H9 (cell line): ENCODE measurements at regions not wholly inside any gene's neighbourhood (a gene's known extent, or its start where the extent isn't known, plus 50 kb on each side); places are given as distances from the start of the nearest gene placed in this dataset.

Experiments
- DNase-seq: peaks from one replicate; pipeline ENCODE4 v3.0.0-alpha.2; 2017
- H2AFZ ChIP-seq: one replicate; pipeline ENCODE4 v1.6.1; 2013; ENCODE audit warnings: mild to moderate bottlenecking, low read length, control low read depth, moderate library complexity
- H2AK5ac ChIP-seq: 2 replicates; pipeline ENCODE4 v1.6.1; 2013; ENCODE audit warnings: low read length, control low read depth, mixed read lengths; ENCODE audit not compliant: insufficient read length
- H2BK120ac ChIP-seq: one replicate; pipeline ENCODE4 v1.6.1; 2013; ENCODE audit warnings: low read depth, mild to moderate bottlenecking, low read length, control low read depth, inconsistent platforms; ENCODE audit not compliant: poor library complexity, severe bottlenecking
- H2BK12ac ChIP-seq: 2 replicates; pipeline ENCODE4 v1.6.1; 2013; ENCODE audit warnings: low read length, control low read depth, mixed read lengths, low read depth; ENCODE audit not compliant: insufficient read length
- H2BK15ac ChIP-seq: 2 replicates; pipeline ENCODE4 v1.6.1; 2013; ENCODE audit warnings: low read depth, low read length, control low read depth
- H2BK20ac ChIP-seq: one replicate; pipeline ENCODE4 v1.6.1; 2013; ENCODE audit warnings: low read depth, mild to moderate bottlenecking, low read length, control low read depth, inconsistent platforms; ENCODE audit not compliant: poor library complexity, severe bottlenecking
- H2BK5ac ChIP-seq: 2 replicates; pipeline ENCODE4 v1.6.1; 2013; ENCODE audit warnings: low read length, control low read depth, mixed read lengths; ENCODE audit not compliant: insufficient read length
- H3K14ac ChIP-seq: 2 replicates; pipeline ENCODE4 v1.6.1; 2013; ENCODE audit warnings: low read length, control low read depth; ENCODE audit not compliant: insufficient read depth
- H3K18ac ChIP-seq: 2 replicates; pipeline ENCODE4 v1.6.1; 2013; ENCODE audit warnings: low read depth, mild to moderate bottlenecking, mixed read lengths, low read length, control low read depth; ENCODE audit not compliant: insufficient read length
- H3K23ac ChIP-seq: 2 replicates; pipeline ENCODE4 v1.6.1; 2013; ENCODE audit warnings: low read length, control low read depth, mixed read lengths, low read depth; ENCODE audit not compliant: insufficient read length
- H3K23me2 ChIP-seq: 2 replicates; pipeline ENCODE4 v1.6.1; 2013; ENCODE audit warnings: low read depth, mild to moderate bottlenecking, mixed read lengths, low read length, control low read depth; ENCODE audit not compliant: insufficient read length, poor library complexity, severe bottlenecking
- H3K27ac ChIP-seq: 2 replicates; pipeline ENCODE4 v1.5.1; 2013; ENCODE audit warnings: low read length, control low read depth, mixed read lengths, low read depth; ENCODE audit not compliant: insufficient read length
- H3K27me3 ChIP-seq: 2 replicates; pipeline ENCODE4 v1.6.1; 2013; ENCODE audit warnings: low read length, control low read depth, inconsistent platforms; ENCODE audit not compliant: insufficient read depth
- H3K4ac ChIP-seq: 2 replicates; pipeline ENCODE4 v1.6.1; 2013; ENCODE audit warnings: low read depth, mild to moderate bottlenecking, control low read depth, inconsistent platforms, low read length, moderate library complexity
- H3K4me1 ChIP-seq: 2 replicates; pipeline ENCODE4 v1.6.1; 2013; ENCODE audit warnings: low read length, control low read depth, inconsistent platforms; ENCODE audit not compliant: insufficient read depth
- H3K4me2 ChIP-seq: 2 replicates; pipeline ENCODE4 v1.6.1; 2013; ENCODE audit warnings: low read length, control low read depth, mixed read lengths; ENCODE audit not compliant: insufficient read length, insufficient read depth
- H3K56ac ChIP-seq: 2 replicates; pipeline ENCODE4 v1.6.1; 2013; ENCODE audit warnings: low read depth, mild to moderate bottlenecking, mixed read lengths, low read length, control low read depth; ENCODE audit not compliant: insufficient read length
- H3K79me1 ChIP-seq: 2 replicates; pipeline ENCODE4 v1.6.1; 2013; ENCODE audit warnings: low read depth, mild to moderate bottlenecking, moderate library complexity, low read length, control low read depth, inconsistent platforms; ENCODE audit not compliant: insufficient read depth, poor library complexity, severe bottlenecking
- H3K79me2 ChIP-seq: 2 replicates; pipeline ENCODE4 v1.6.1; 2013; ENCODE audit warnings: low read length, control low read depth, inconsistent platforms; ENCODE audit not compliant: insufficient read depth
- H3K9ac ChIP-seq: 2 replicates; pipeline ENCODE4 v1.6.1; 2013; ENCODE audit warnings: low read length, control low read depth, mixed read lengths; ENCODE audit not compliant: insufficient read length; ENCODE audit errors: extremely low read depth
- H3K9me3 ChIP-seq: one replicate; pipeline ENCODE4 v1.6.1; 2013; ENCODE audit warnings: low read depth, low read length, inconsistent platforms; ENCODE audit not compliant: control insufficient read depth
- H3T11ph ChIP-seq: one replicate; pipeline ENCODE4 v1.6.1; 2013; ENCODE audit warnings: mild to moderate bottlenecking, low read length, control low read depth, inconsistent platforms
- H4K20me1 ChIP-seq: one replicate; pipeline ENCODE4 v1.6.1; 2013; ENCODE audit not compliant: control insufficient read depth, insufficient read length, insufficient read depth
- H4K5ac ChIP-seq: 2 replicates; pipeline ENCODE4 v1.6.1; 2013; ENCODE audit warnings: low read depth, mild to moderate bottlenecking, mixed read lengths, low read length, control low read depth; ENCODE audit not compliant: insufficient read length
- H4K8ac ChIP-seq: replicated peaks from 2 replicates; pipeline ENCODE4 v1.6.1; 2013; ENCODE audit warnings: low read length, control low read depth, mixed read lengths, low read depth; ENCODE audit not compliant: insufficient read length
- H4K91ac ChIP-seq: 2 replicates; pipeline ENCODE4 v1.6.1; 2013; ENCODE audit warnings: low read depth, mild to moderate bottlenecking, moderate library complexity, mixed read lengths, low read length, control low read depth; ENCODE audit not compliant: insufficient read length
- H3K27ac Mint-ChIP-seq, 3 experiments: 2 replicates in 2 of 3; 3 replicates in 1 of 3; pipeline ENCODE4 v1.8.0; 2020 to 2021; ENCODE audit warnings: mixed read lengths in 3 of 3, mild to moderate bottlenecking in 1 of 3, moderate library complexity in 1 of 3
- H3K27me3 Mint-ChIP-seq: 2 replicates; pipeline ENCODE4 v1.8.0; 2021; ENCODE audit warnings: low read depth, mild to moderate bottlenecking, moderate library complexity, mixed read lengths
- H3K36me3 Mint-ChIP-seq, 3 experiments: 2 replicates in 2 of 3; 3 replicates in 1 of 3; pipeline ENCODE4 v1.8.0; 2020 to 2021; ENCODE audit warnings: low read depth in 3 of 3, mixed read lengths in 3 of 3; ENCODE audit not compliant: insufficient read depth in 1 of 3
- H3K4me1 Mint-ChIP-seq, 2 experiments: 2 replicates each; pipeline ENCODE4 v1.8.0; 2020; ENCODE audit warnings: mixed read lengths in 2 of 2
- H3K4me3 Mint-ChIP-seq, 2 experiments: 2 replicates in 1 of 2; 3 replicates in 1 of 2; pipeline ENCODE4 v1.8.0; 2020 to 2021; ENCODE audit warnings: mild to moderate bottlenecking in 2 of 2, mixed read lengths in 2 of 2, moderate library complexity in 1 of 2
- H3K9me3 Mint-ChIP-seq, 2 experiments: 2 replicates in 1 of 2; 3 replicates in 1 of 2; pipeline ENCODE4 v1.8.0; 2020; ENCODE audit warnings: mild to moderate bottlenecking in 2 of 2, mixed read lengths in 2 of 2, moderate library complexity in 1 of 2
- CTCF ChIP-seq: fragments of 200-600 bp; sonication (generic); conservative IDR thresholded peaks from 3 replicates; pipeline ENCODE4 v1.8.0; 2021; ENCODE audit warnings: antibody characterized with exemption, mild to moderate bottlenecking
- WGBS: extraction: QIAGEN DNeasy Blood & Tissue Kit; methylation state at CpG from one replicate; pipeline ENCODE4 v1.1.7; 2013; ENCODE audit warnings: missing lambda C conversion rate, low lambda C conversion rate, mixed read lengths; ENCODE audit not compliant: insufficient read length; ENCODE audit errors: extremely low coverage; 5-methylcytosine and 5-hydroxymethylcytosine counted together

GRCh38 chr9:103707181-103707580, 386.9 kb upstream of the SMC2 start:
- Histone ChIP-seq H3K56ac (no peak overlapping the region), H4K8ac (no peak overlapping the region), H3K79me2 (no peaks in the 10 kb centered on the region), H2BK20ac (no peak overlapping the region), H3K18ac (no peak overlapping the region), H3K79me1 (no peaks in the 10 kb centered on the region), H3K4me1 (no peaks in the 10 kb centered on the region), H2BK12ac (no peak overlapping the region), H4K20me1 (no peaks in the 10 kb centered on the region), H2AFZ (no peak overlapping the region), H4K5ac (no peak overlapping the region), H3K9me3 (no peaks in the 10 kb centered on the region), H3K4ac (no peak overlapping the region), H3K9ac (no peak overlapping the region), H2AK5ac (no peak overlapping the region), H2BK120ac (no peak overlapping the region), H3K23ac (no peak overlapping the region), H2BK15ac (no peak overlapping the region), H3T11ph (no peak overlapping the region), H2BK5ac (no peak overlapping the region), H4K91ac (no peak overlapping the region), H3K14ac (no peak overlapping the region), H3K27me3 (no peaks in the 10 kb centered on the region), H3K4me2 (no peak overlapping the region), H3K23me2 (no peaks in the 10 kb centered on the region), H3K27ac (no peak overlapping the region)
- H3K27ac Mint-ChIP-seq: no peak overlapping the region
- no peak for DNase-seq
- peaks cover 0 to 6% of the 10 kb centered on the region in 2 experiments; a peak in 3 of 5 replicates for H3K9me3 Mint-ChIP-seq
- no CpG with 5 or more reads among the region's 2 CpGs for WGBS
- H3K4me1 Mint-ChIP-seq: no peaks in the 10 kb centered on the region
- no peak overlapping the region for H3K4me3 Mint-ChIP-seq
- H3K36me3 Mint-ChIP-seq: no peaks in the 10 kb centered on the region; a peak in 1 of 7 replicates
- no peaks in the 10 kb centered on the region for H3K27me3 Mint-ChIP-seq
- TF ChIP-seq CTCF: no peak
